ENCODE measurements at regions not wholly inside any gene's neighbourhood (a gene's known extent, or its start where the extent isn't known, plus 50 kb on each side); places are given as distances from the start of the nearest gene placed in this dataset.

DNA sequence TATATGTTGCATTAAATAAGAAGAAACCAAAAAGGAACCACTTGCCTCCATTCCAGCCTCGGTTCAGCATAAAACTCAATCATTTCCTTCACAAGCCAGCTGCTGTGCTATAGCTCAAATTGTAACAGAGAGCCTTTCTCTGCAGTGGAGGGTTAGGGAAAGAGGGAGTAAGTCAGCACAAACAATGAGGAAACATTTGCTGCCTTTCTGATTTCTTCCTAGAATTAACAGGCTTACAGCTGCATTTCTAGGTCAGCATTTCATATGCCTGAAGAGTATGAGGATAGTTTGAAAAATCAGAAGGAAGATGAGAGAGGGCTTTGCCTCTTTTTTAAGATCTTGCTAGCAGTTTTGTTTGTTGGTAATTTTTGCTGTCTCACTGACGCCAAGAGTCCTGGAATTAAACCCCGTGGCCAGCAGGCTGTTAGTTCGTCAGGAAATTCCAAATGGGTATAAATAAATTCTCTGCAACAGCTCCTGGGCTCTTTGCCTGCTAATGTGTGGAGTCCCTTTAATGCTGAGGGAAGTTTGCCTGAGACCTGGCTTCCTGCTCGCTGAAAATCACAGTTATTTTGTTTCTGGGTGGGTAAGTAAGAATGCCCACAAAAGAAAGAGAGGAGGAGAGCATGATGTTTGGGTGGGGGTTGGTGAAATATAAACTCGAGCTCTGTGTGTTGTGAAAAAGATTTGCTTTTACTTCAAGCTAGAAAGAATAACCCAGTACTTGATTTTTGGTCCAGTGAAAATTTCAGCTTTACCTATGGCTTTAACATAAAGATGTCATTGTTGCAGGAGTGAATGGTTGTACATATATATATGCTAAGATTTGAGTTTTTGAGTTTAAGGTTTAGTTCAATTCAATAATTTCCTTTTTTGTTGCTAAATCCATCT is 148.1 kb upstream of the DMRT1 start:
- DNase-seq (ENCODE audit: low spot score): peak; percentile 53

DNA sequence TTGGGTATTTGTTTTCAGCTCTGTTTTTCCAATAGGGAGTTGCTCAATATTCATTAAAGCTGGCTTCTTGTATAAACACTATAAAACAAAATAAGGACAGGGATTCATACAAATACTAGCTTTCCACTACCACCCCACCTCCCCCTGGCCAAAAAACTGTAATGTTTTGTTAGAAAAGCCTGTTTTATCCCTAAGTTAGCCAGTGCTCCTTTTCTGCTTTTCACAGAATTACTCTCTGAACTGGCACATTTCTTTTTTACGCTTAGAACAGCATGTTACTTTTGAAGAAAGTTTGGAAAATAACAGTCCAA is 147.4 kb upstream of the DMRT1 start:
- DNase-seq (ENCODE audit: low spot score): no peak

DNA sequence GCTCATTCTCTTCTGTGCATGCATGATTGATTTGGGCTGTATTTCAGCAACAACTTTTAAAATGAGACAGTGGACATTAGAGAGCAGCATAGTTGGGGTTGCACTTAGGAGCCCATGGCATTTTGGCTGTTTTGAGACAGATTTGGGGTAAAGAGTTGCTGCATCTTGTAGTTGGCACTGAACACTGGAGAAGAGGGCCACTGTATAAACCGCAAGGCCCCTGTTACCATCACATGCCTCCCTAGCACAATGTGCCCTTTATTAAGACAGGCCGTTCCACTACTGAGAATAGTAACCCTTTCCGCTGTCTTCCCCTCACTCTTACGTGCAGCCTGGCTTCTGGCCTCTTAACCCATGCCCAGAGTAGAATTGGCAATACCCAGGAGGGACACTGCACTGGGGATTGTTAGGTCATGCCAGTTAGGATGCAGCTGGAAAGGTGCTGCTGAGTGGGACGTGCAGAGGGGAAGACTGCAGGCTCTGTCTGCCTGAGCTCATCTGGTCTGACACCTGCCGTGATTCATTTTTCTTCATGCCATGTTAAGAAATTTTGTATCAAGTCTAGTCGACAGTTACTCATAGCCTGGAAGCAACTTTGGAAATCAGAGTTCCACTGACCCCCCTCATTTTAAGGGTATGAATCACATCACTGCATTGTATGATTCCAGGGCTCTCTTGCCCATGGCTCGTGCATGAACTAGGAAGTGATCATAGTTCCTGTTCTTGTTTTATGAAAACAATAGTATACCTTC is 146.9 kb upstream of the DMRT1 start:
- peak; percentile 46 for DNase-seq (ENCODE audit: low spot score)

DNA sequence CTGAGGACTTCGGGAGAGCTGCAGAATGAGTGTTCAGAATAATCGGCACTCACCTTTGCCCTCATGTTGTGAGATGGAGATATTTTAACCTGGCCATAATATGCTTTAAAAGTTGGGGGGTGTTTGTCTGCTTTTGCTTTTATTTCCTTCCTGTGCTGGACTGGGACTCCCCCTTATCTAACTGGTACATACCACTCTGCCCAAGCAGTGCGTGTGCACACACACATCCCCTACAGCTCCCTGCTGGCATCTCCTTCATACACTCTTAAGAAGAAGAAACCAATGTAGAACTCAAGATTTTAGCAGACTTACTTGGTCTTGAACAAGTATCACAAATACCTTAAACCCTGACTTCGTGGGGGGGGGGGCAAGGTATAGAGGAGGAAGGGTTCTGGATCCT is 146.2 kb upstream of the DMRT1 start:
- DNase-seq (ENCODE audit: low spot score): no peak

DNA sequence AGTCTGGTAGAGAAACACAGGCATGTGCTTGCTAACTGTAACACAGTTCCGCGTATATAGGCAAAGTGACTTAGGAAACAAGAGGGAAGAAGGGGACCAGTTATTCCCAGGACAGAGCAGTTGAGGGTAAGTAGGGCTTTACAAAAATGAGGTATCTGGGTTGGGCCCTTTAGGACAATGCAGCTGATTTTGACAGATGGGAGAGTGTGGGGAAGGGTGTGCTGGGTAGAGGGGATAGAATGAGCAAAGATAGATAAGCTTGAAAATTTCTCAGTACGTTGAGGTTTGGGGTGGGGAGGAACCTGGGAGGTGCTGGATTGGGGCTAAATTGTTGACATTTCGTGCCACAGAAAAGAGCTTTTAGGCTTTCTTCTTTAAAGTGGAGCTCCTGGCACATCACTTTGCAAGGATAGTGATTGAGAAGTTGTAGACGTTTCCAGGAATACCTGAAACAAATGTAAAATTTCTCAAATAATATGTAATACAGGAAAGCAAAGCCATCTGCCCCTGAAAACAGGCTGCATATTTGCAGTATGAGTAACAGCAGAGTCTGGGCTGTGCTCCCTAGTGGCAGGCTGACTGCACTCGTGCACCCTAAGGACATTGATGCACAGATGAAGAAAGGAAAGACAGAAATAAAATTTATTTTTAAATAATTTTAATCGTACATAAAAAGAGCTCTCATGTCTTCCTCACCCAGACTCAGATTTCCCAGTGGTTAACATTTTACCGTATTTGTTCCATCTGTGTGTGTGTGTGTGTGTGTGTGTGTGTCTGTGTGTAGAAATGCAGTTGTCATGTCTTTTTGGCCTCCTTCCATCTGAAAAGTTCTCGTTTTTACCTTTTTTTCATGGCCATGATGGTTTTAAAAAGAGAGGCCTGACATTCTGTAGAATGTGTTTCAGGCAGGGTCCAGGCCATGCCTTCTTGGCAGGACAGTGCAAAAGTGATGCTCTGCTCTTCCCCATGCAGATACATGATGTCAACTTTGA is 144.9 kb upstream of the DMRT1 start:
- peak; percentile 63 for DNase-seq (ENCODE audit: low spot score)

DNA sequence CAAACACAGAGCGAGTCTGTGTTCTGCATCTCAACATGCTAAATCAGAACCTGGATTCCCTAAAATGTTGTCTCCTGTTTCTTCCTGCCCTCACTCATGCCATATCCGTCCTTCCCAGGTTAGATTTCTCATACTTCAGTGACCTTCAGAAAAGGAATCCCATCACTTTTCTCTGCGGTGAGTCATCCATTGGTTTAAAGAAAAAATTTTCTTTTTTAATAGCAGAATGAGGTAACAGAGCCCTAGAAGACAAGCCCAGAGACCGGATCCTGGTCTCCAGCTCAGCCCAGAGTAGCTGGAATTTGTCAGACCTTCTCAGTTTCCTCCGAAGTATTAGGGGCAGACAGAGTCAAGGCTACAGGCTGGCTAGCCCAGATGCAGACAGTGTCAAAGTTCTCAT is 143.2 kb upstream of the DMRT1 start:
- DNase-seq (ENCODE audit: low spot score): peak; percentile 33

DNA sequence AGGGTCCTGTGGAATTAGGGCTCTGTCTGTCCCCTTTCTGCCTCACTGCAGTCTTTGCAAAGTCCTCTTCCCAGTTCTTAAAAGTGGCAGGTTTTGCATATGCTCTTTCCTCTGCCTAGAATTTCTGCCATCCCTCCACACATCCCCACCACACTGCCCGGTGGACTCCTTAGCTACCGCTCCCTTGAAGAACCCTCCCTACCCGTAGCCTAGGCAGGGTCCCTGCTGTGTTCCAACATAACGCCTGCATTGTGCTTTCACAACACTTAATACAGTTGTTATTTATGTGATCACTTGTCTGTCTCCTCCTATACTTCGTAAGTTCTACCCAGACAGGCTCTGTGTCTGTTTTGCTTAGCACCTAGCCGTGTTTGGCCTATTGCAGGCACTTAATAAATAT is 142.5 kb upstream of the DMRT1 start:
- DNase-seq (ENCODE audit: low spot score): no peak

DNA sequence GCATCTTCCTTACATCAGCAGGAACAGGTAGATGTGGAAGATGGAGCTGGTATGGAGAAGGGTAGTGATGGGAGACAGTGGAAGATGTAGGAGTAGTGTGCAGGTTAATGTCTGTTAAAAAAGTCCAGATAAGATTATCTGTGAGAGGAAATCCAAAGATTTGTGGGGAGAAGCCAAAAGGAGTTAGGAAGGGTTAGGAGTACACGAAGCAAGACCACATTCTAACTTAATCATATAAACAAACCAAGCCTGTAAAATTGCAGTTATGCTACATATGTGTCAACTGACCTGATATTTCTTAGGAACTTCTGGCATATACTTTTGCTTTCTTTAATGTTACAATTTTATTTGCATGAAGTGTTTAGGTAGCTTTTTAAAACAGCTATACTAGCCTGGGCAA is 142.1 kb upstream of the DMRT1 start:
- DNase-seq (ENCODE audit: low spot score): no peak

DNA sequence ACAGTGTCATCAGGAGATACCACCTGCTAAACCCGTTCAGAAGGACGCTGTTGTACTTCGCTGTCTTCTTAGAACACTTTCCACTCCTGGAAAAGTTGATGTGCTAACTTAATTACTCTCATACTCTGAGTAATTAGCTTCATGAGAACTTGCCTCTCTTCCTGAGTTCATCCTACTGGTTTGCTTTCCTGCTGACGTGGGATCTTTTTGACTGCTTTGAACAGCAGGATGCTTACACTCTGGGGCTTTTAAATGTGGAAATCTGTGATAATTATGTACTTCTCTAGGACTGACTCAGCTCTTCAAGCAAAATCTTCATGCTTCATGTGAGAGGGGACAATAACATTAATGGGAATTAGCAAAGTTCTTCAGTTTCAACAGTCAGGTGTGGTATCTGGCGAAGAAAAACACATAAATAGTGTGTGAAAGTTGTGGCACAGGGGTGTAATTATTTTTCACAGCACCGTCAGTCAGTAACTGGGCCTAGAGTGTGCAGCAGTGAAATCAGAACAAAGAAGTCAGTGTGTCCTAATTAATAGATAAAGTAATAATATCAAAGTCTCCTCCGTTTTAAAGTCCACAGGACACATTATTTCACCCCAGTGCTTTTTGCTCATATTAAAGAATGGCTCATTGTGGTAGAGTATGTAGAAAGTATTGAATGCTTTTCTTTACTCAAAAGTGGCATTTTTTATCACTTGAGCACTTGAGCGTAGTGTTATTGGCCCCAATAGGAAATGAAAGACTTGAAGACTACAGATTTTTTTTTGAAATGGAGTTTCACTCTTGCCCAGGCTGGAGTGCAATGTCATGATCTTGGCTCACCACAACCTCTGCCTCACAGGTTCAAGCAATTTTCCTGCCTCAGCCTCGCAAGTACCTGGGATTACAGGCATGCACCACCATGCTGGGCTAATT is 140.9 kb upstream of the DMRT1 start:
- no peak for DNase-seq (ENCODE audit: low spot score)

DNA sequence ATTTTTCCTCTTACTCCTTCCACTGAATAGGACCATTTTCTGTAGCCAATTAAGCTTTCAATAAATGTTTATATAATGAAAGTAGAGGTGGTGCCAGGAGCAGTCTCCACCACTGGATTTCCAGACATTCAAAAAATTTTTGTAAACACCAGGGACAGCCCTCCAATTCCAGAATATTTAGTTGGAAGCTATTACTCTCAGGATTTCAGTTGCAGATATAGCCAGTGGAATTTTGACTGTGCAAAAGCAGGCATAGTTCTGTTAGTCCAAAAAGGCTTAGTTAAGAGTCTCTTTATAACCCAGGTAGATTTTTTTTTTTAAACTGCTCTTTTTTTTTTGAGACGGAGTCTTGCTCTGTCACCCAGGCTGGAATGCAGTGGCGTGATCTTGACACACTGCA is 138.1 kb upstream of the DMRT1 start:
- peak; percentile 42 for DNase-seq (ENCODE audit: low spot score)

DNA sequence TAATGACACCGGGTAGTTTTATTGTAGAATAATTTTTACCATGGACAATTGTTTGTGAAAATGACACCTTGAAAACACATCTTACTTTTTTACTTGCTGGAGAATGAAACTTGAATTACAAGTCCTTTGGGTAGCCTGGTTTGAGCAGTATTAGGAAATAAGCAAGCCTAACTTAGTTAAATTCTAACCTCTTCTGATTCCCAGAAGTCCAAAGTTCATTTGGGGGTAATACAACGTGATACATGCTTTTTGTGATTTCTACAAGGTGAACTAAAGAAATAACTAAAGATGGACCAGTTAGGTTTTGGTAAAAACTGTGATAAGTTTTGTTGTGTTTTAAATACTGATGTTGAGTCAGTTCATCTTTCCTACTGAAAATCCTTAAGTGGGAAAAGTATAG is 135.4 kb upstream of the DMRT1 start:
- DNase-seq (ENCODE audit: low spot score): no peak

DNA sequence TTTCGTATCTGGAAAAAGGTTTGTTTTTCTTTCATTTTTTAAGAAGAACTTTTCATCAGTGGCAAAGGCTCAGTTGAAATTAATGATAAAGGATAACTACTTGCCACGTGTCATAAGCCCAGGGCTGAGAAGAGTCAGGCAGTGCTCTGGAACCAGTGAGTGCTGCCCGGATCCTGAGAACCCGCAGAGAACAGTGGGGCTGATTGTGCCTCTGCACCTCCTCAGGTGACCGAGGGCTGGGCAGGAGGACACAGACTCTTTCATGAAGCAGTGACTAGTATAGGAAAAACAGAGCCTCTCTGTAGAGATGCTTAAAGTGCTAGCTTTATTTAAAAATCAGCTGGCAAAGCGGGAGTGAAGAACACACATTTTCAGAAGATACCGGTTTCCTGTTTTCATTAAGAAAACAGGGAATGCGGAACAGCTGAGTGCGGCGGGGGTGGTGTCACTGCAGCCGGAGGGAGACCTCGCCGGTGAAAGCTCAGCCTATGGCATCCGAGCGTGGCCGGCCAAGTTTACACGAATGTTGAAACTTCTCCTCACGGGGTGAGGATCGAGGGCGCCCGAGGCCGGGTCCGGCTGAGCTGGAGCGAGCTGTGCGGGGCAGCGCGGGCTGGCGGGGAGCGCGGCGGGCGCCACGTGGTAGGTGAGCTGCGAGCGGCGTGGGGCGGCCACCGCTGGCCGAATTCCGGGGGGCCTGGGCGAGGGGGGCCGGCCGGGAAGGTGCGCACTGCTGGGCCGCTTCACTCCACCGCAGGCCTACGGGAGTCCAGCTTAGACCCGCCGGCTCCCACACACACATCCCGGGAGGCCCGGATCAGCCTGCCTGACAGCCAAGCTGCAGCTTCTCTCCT is 134.7 kb upstream of the DMRT1 start:
- DNase-seq (ENCODE audit: low spot score): peak; percentile 85

DNA sequence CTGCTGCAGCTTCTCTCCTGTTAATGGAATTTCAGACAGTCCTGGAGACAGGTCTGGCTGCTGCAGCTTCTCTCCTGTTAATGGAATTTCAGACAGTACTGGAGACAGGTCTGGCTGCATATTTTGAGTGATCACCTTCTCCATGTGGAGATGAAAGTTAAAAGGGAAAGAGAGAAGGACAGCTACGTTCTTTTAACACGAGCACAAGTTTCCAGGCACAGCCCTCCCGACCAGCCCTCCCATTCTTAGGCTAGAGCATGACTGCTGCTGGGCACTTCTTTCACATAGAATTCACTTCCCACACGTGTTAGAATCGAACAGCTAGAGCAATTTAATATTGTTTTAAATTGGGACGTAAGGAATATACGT is 133.3 kb upstream of the DMRT1 start:
- DNase-seq (ENCODE audit: low spot score): no peak

DNA sequence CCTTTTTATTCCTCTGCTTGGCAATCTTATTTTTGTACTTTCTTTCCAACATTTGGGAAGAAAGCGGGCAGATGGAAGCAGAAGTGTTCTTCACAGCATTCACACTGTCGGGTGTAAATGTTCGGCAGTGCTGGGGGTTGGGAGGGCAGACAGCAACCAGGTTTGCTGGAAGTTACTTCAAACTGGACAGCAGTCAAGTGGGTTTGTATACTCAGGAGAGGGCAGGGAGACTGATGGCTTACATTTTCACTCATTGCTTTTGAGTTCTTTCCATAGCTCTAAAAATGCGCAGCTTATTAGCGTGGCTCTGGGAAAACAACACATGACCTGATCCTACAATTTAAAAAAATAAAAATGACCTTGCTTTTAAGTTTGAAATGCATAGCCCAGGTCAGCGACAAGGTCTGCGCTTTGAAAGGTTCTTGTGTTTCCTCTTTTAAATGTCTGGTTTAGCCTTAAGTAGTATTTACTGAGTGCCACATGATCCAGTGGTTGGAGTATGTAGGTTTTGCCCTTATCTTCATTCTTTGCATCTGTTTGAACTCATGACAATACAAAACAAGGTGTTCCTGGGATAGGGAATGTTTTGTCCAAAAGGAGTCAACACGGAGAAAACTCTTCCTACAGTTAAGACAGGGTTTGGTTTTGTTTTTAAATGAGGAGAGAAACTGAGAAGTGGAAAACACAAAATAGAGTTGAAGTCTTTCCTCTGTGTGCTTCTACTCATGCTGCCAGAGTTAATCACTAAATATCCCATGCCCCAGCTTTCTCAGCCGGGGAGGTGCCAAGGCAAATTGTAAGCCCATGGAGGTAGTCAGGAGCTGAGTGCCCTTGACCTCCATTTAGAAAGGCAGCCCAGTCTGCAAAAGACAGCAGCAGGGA is 132.7 kb upstream of the DMRT1 start:
- DNase-seq (ENCODE audit: low spot score): no peak

DNA sequence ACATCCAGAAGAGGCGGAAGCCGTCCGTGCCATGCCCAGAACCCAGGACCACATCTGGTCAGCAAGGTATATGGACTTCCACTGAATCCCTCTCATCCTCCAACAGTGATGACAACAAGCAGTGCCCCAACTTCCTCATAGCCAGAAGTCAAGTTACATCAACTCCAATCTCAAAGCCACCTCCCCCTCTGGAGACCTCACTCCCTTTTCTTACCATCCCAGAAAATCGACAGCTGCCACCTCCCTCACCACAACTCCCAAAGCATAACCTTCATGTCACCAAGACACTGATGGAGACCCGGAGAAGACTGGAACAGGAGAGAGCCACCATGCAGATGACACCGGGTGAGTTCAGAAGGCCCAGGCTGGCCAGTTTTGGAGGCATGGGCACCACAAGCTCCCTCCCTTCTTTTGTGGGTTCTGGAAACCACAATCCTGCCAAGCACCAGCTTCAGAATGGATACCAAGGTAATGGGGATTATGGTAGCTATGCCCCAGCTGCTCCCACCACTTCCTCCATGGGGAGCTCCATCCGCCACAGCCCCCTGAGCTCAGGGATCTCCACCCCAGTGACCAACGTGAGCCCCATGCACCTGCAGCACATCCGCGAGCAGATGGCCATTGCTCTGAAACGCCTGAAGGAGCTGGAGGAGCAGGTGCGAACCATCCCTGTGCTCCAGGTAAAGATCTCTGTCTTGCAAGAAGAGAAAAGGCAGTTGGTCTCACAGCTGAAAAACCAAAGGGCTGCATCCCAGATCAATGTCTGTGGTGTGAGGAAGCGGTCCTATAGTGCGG is 130.3 kb upstream of the DMRT1 start:
- DNase-seq (ENCODE audit: low spot score): no peak

DNA sequence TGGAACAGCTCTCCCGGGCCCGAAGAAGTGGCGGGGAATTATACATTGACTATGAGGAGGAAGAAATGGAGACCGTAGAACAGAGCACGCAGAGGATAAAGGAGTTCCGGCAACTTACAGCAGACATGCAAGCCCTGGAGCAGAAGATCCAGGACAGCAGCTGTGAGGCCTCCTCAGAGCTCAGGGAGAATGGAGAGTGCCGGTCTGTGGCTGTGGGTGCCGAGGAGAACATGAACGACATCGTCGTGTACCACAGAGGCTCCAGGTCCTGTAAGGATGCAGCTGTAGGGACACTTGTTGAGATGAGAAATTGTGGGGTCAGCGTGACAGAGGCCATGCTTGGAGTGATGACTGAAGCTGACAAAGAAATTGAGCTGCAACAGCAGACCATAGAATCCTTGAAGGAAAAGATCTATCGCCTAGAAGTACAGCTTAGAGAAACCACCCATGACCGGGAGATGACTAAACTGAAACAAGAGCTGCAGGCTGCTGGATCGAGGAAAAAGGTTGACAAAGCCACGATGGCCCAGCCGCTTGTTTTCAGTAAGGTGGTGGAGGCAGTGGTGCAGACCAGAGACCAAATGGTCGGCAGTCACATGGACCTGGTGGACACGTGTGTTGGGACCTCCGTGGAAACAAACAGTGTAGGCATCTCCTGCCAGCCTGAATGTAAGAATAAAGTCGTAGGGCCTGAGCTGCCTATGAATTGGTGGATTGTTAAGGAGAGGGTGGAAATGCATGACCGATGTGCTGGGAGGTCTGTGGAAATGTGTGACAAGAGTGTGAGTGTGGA is 129.5 kb upstream of the DMRT1 start:
- no peak for DNase-seq (ENCODE audit: low spot score)

DNA sequence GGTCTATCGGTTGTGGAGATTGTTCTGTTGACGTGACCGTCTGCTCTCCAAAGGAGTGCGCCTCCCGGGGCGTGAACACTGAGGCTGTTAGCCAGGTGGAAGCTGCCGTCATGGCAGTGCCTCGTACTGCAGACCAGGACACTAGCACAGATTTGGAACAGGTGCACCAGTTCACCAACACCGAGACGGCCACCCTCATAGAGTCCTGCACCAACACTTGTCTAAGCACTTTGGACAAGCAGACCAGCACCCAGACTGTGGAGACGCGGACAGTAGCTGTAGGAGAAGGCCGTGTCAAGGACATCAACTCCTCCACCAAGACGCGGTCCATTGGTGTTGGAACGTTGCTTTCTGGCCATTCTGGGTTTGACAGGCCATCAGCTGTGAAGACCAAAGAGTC is 128.9 kb upstream of the DMRT1 start:
- no peak for DNase-seq (ENCODE audit: low spot score)

DNA sequence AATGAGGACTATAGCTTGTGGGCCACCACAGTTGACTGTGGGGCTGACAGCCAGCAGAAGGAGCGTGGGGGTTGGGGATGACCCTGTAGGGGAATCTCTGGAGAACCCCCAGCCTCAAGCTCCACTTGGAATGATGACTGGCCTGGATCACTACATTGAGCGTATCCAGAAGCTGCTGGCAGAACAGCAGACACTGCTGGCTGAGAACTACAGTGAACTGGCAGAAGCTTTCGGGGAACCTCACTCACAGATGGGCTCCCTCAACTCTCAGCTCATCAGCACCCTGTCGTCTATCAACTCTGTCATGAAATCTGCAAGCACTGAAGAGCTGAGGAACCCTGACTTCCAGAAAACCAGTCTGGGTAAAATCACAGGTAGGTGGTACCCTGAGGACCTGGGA is 128.4 kb upstream of the DMRT1 start:
- no peak for DNase-seq (ENCODE audit: low spot score)
